ENCODE measurements at regions not wholly inside any gene's neighbourhood (a gene's known extent, or its start where the extent isn't known, plus 50 kb on each side); places are given as distances from the start of the nearest gene placed in this dataset.

DNA sequence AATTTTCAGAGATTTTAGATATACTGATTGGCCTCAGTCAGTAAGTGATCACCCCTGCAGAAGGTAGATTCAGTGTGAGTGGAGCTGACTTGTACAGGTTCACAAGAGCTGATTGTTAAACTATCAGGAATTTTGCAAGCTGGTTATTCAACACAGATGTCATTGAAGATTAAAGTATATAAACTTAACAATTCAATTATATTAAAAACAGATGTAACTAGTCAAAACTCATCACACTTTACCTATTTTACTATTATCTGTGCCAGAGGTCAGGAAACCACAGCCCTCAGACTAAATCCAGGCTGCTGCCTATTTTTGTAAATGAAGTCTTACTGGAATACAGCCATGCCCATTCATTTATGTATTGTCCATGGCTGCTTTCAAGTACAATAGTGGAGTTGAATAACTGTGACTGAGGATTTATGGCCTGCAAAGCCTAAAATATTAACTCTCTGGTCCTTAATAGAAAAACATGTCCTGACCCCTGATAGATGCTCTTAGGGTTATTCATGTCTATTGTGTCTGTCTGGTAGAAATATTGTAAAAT is 429.3 kb upstream of the PDZRN3 start:
- no peak for TF ChIP-seq SMC3 (IDR thresholded peaks at IDR 0.05; ENCODE audit: borderline replicate concordance, low read length)
- TF ChIP-seq CEBPB (IDR thresholded peaks at IDR 0.05; ENCODE audit: borderline replicate concordance in 1 of 2, low read depth in 2 of 2, low read length in 2 of 2), result no peak
- TF ChIP-seq, protein P1, sequence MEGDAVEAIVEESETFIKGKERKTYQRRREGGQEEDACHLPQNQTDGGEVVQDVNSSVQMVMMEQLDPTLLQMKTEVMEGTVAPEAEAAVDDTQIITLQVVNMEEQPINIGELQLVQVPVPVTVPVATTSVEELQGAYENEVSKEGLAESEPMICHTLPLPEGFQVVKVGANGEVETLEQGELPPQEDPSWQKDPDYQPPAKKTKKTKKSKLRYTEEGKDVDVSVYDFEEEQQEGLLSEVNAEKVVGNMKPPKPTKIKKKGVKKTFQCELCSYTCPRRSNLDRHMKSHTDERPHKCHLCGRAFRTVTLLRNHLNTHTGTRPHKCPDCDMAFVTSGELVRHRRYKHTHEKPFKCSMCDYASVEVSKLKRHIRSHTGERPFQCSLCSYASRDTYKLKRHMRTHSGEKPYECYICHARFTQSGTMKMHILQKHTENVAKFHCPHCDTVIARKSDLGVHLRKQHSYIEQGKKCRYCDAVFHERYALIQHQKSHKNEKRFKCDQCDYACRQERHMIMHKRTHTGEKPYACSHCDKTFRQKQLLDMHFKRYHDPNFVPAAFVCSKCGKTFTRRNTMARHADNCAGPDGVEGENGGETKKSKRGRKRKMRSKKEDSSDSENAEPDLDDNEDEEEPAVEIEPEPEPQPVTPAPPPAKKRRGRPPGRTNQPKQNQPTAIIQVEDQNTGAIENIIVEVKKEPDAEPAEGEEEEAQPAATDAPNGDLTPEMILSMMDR (IDR thresholded peaks at IDR 0.05 in 2 of 3, conservative IDR thresholded peaks at IDR 0.05 in 1 of 3; ENCODE audit: control insufficient read depth in 2 of 3, extremely low read depth in 1 of 3, insufficient read depth in 1 of 3, low read depth in 3 of 3, low read length in 3 of 3), result no peak
- TF ChIP-seq NR2C2 (IDR thresholded peaks at IDR 0.05; ENCODE audit: borderline replicate concordance, control insufficient read depth, insufficient read length, low read depth), result no peak
- TF ChIP-seq SUZ12 (IDR thresholded peaks at IDR 0.05; ENCODE audit: unreplicated experiment), result no peak
- TF ChIP-seq CHD1 (IDR thresholded peaks at IDR 0.05; ENCODE audit: low read depth, low read length), result no peak
- TF ChIP-seq RFX5 (IDR thresholded peaks at IDR 0.05; ENCODE audit: low read depth, low read length), result no peak
- no peak for TF ChIP-seq POLR2A (IDR thresholded peaks at IDR 0.05; ENCODE audit: low read depth, low read length)
- no peak for TF ChIP-seq SREBF2 (IDR thresholded peaks at IDR 0.05; ENCODE audit: low read length)
- TF ChIP-seq JUNB (IDR thresholded peaks at IDR 0.05), result no peak
- no peak for TF ChIP-seq RAD21 (IDR thresholded peaks at IDR 0.05; ENCODE audit: insufficient read depth, low read depth, low read length)
- TF ChIP-seq TBL1XR1 (IDR thresholded peaks at IDR 0.05; ENCODE audit: low read depth, low read length), result no peak
- no peak for TF ChIP-seq EZH2 (IDR thresholded peaks at IDR 0.05; ENCODE audit: borderline replicate concordance, control insufficient read depth, low read depth, low read length)

Data from GM12878 (cell line).